ENCODE measurements at regions not wholly inside any gene's neighbourhood (a gene's known extent, or its start where the extent isn't known, plus 50 kb on each side); places are given as distances from the start of the nearest gene placed in this dataset.

- Histone ChIP-seq H3F3A (replicated peaks; ENCODE audit: low read depth) (no peaks in the 10 kb centered on the region), H3K4me1 (ENCODE audit: insufficient read depth) (0 out of 2 replicates have a peak, but pooled peaks cover 4% of the 10 kb centered on the region), H3K79me2 (replicated peaks; ENCODE audit: insufficient read depth) (no peaks in the 10 kb centered on the region), H4K20me1 (replicated peaks; ENCODE audit: insufficient read depth) (no peaks in the 10 kb centered on the region), H3K36me3 (ENCODE audit: insufficient read depth) (no peaks in the 10 kb centered on the region), H3K9me2 (ENCODE audit: insufficient read depth) (peaks cover 3% of the 10 kb centered on the region; the same call in 1 of the 2 replicates), H2AFZ (peak overlapping the region; percentile 43), H3K27ac (ENCODE audit: low read depth) (no peak overlapping the region), H3K27me3 (ENCODE audit: insufficient read depth) (no peaks in the 10 kb centered on the region), H3K4me2 (no peak overlapping the region), H3K4me3 (no peak overlapping the region)
- no peak overlapping the region for H3K27ac Mint-ChIP-seq
- H3K27me3 Mint-ChIP-seq (ENCODE audit: insufficient read depth, low read depth, poor library complexity): no peaks in the 10 kb centered on the region
- no peak overlapping the region for H3K4me3 Mint-ChIP-seq
- no peak for DNase-seq (ENCODE audit: low spot score)
- ATAC-seq: no peak
- H3K9me3 Mint-ChIP-seq: no peaks in the 10 kb centered on the region
- no peaks in the 10 kb centered on the region for H3K36me3 Mint-ChIP-seq (ENCODE audit: low read depth)
- H3K4me1 Mint-ChIP-seq: peaks cover 14% of the 10 kb centered on the region; the same call in 2 of the 3 replicates
- TF ChIP-seq ZNF114 (CRISPR knock-in tag; IDR thresholded peaks at IDR 0.05) (no peak), EZH2phosphoT487 (IDR thresholded peaks at IDR 0.05; ENCODE audit: unreplicated experiment) (no peak), STAT1 (IDR thresholded peaks at IDR 0.05; ENCODE audit: unreplicated experiment) (no peak)
These were observed 89.8 kb downstream of the EDNRB start for GRCh38 chr13:77828799-77829198.

- no peaks in the 10 kb centered on the region for H3K9me3 Mint-ChIP-seq
- Histone ChIP-seq H3K4me2 (no peak overlapping the region), H4K20me1 (replicated peaks; ENCODE audit: insufficient read depth) (no peaks in the 10 kb centered on the region), H3K4me3 (no peak overlapping the region), H3K36me3 (ENCODE audit: insufficient read depth) (no peaks in the 10 kb centered on the region), H2AFZ (no peak overlapping the region; the same call in 1 of the 2 replicates), H3K27me3 (ENCODE audit: insufficient read depth) (no peaks in the 10 kb centered on the region), H3F3A (replicated peaks; ENCODE audit: low read depth) (no peaks in the 10 kb centered on the region), H3K79me2 (replicated peaks; ENCODE audit: insufficient read depth) (no peaks in the 10 kb centered on the region), H3K4me1 (ENCODE audit: insufficient read depth) (0 out of 2 replicates have a peak, but pooled peaks cover 4% of the 10 kb centered on the region), H3K27ac (ENCODE audit: low read depth) (no peak overlapping the region), H3K9me2 (ENCODE audit: insufficient read depth) (peaks cover 6% of the 10 kb centered on the region)
- no peaks in the 10 kb centered on the region for H3K27me3 Mint-ChIP-seq (ENCODE audit: insufficient read depth, low read depth, poor library complexity)
- no peak overlapping the region for H3K4me3 Mint-ChIP-seq
- no peak for DNase-seq (ENCODE audit: low spot score)
- ATAC-seq: no peak
- H3K36me3 Mint-ChIP-seq (ENCODE audit: low read depth): no peaks in the 10 kb centered on the region
- peaks cover 9% of the 10 kb centered on the region; the same call in 2 of the 3 replicates for H3K4me1 Mint-ChIP-seq
- H3K27ac Mint-ChIP-seq: no peak overlapping the region
- TF ChIP-seq ETS1 (IDR thresholded peaks at IDR 0.05): no peak
- no peak for TF ChIP-seq STAT1 (IDR thresholded peaks at IDR 0.05; ENCODE audit: unreplicated experiment)
- no peak for TF ChIP-seq REST (IDR thresholded peaks at IDR 0.05; ENCODE audit: unreplicated experiment)
- no peak for TF ChIP-seq CREB1 (CRISPR knock-in tag; IDR thresholded peaks at IDR 0.05; ENCODE audit: low read depth)
- TF ChIP-seq ZNF462 (CRISPR knock-in tag; IDR thresholded peaks at IDR 0.05): no peak
- no peak for TF ChIP-seq CTCF (conservative IDR thresholded peaks at IDR 0.05; ENCODE audit: low read depth in 2 of 2)
- TF ChIP-seq JUNB (IDR thresholded peaks at IDR 0.05; ENCODE audit: unreplicated experiment): no peak
These were observed 91.3 kb downstream of the EDNRB start for GRCh38 chr13:77827332-77827731.
